Sciatic nerve (tissue), 2 donors: ENCODE measurements at regions not wholly inside any gene's neighbourhood (a gene's known extent, or its start where the extent isn't known, plus 50 kb on each side); places are given as distances from the start of the nearest gene placed in this dataset.
"Not testable (repeated sequence)": the region's sequence is repeated elsewhere in the genome, so short reads cannot be mapped to it uniquely, and the experiment has no call there.

Experiments used
- ATAC-seq: fragments of 200-7000 bp; cut with Tn5 transposase; one replicate; pipeline ENCODE4 v1.9.1; 2020; ENCODE audit warnings: mild to moderate bottlenecking, moderate library complexity
- DNase-seq: peaks from one replicate; pipeline ENCODE4 v3.0.0-alpha.2; 2020; ENCODE audit warnings: low spot score
- intact Hi-C: fragments of 100-400 bp; cut with DNase I; formaldehyde crosslinking; loops from one replicate; pipeline ENCODE4 v1.14.2; 2022
- donor health status: DM: no; HTN: no; CAD: no.
- donor health status: DM: no; HTN: no; CAD: no.

DNA sequence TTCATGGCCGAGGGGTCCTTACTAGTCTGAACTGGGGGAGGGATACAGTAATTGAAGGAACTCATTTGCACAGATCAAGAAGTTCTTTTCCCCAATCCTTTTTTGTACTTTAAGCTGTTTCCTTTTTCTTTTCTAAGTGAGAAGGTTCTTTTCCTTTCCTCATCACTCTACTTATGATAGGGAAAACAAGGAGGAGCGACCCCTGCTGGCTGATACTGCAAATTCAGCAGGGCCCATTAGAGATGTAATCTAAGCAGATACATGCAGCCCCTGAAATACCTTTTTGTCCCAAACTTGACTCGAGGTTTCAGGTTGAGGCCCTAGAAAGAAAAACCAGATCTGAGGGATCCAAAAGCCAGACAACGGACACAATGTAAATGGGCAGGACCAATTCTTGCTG is 305.5 kb downstream of the DNAJB9 start:
- no peak for ATAC-seq
- intact Hi-C loops = no loop called here
- DNase-seq = no peak

DNA sequence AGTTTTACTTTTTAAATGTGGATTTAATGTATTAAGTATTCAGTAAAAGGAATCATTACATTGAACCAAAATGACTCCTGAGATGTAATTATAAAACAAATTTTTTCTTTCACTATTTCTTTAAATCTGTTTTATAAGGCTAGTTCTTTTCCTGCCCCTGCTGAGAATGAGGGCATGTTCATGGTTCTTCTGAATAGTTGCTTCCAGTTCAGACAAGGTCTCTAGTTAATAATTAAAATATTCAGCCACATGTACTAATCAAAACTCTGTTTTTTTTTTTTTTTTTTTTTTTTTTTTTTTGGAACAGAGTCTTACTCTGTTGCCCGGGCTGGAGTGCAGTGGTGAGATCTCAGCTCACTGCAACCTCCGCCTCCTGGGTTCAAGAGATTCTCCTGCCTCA is 321.2 kb downstream of the DNAJB9 start:
- DNase-seq (no peak), ATAC-seq (no peak)
- intact Hi-C loops = no loop called here

DNA sequence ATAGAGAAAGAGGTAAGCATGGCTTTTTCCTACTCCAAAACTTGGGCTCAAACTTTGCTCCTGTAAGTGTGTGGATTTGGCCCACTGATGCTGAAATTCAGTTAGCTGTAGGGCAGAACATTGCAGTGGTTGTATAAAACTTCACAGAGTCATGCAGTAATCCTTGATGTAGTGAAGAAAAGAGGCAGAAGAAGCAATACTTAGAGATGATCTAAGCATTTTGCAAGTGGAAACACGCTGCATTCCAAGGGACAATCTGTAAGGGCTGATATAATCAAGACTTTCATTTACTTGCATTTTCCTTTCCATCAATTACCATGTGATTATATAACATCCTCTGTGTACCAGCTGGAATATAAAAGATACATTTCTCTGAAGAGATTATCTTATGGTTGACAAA is 338.8 kb downstream of the DNAJB9 start:
- DNase-seq (no peak), ATAC-seq (no peak)
- intact Hi-C loops = no loop called here

DNA sequence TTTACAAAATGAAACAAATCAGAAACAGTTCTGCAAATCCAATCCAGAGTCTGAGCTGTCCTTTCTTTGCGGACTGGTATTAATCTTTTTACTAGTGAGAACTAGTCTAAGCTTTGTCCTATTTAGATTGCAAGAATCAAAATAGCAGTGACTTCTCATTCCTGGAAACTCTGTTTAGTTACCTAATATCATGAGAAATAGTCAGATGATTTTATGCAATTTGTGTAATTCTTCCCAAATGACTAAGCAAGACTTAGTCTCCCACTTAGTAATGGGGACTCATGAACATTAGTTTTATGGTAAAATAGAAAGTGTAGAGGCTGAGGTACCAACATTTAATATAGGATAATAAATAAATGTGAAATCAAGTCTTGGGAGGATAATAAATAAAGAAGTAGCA is 341.3 kb downstream of the DNAJB9 start:
- DNase-seq (no peak), ATAC-seq (no peak)
- intact Hi-C loops = no loop called here

DNA sequence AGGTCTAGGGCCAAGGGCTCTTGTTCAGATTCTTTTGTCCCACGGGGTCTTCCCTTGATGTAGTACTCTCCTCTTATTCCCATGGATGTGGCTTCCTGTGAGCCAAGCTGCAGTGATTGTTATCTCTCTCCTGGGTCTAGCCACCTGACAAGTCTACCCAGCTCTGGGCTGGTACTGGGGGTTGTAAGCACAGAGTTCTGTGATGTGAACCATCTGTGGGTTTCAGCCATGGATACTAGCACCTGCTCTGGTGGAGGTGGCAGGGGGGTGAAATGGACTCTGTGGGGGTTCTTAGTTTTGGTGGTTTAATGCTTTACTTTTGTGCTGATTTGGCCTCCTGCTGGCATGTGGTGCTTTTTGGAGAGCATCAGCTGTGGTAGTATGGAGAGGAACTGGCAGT is 350.8 kb downstream of the DNAJB9 start:
- intact Hi-C loops = no loop called here
- ATAC-seq (no peak), DNase-seq (no peak)

DNA sequence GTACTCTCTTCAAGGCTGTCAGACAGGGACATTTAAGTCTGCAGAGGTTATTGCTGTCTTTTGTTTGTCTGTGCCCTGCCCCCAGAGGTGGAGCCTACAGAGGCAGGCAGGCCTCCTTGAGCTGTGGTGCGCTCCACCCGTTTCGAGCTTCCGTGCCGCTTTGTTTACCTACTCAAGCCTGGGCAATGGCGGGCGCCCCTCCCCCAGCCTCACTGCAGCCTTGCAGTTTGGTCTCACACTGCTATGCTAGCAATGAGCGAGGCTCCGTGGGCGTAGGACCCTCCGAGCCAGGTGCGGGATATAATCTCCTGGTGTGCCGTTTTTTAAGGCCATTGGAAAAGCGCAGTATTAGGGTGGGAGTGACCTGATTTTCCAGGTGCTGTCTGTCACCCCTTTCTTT is 373.4 kb downstream of the DNAJB9 start:
- DNase-seq, intact Hi-C loops, ATAC-seq: not testable (repeated sequence)

DNA sequence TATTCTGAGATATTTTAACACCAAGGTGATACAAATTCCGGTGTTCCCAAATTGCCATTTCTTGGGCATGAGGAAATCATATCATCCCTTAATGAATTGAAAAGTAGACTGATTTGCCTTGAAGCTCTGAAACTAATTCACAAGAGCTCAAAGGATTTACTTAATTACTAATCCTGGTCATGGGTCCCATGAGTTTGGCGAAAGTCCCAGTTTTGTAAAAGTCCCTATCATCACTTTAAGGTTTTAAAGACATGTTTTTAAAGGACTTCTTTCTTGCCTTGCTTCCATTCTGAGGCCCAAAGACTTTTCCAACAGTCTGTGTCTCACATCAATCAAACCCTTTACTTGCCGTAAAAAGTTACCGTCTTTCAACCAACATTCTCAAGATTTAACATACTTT is 377.9 kb downstream of the DNAJB9 start:
- DNase-seq = no peak
- ATAC-seq = no peak
- intact Hi-C loops = no loop called here

DNA sequence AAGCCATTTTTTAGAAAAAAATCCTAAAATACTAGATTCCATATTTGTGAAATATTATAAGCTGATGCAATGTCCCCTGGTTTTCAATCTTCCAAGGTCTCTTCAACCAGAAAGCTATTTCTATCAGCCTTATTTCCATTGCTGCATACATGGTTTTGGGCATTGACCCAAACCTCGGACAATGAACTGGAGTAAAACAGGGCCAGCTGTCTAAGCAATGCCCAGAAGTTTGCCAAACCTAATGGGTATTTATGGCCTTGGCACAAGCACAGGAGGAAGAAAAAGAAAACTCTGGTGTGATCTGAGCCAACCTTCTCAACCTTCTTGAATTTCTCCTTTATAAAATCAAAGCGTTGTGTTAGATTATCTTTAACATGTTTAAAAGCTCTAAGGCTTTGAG is 402.3 kb downstream of the DNAJB9 start:
- no peak for DNase-seq
- intact Hi-C loops = no loop called here
- ATAC-seq = no peak

DNA sequence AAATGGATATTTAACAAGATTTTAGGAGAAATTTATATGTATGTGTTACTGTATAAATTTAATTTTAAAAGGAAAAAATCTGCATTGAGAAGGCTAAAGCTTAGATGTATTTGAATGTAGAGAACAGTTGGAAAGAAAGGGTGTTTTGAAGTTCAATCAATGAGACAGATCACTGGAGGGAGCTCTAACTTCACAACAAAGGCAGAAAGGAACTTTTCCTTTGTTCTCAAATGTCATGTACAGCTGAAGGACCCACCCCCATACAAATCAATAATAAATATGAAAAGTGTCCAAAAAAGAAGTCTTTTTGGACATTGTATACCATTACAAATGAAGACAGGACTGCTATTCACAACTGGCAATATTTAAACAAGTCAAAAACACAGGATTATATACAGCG is 403.4 kb downstream of the DNAJB9 start:
- intact Hi-C loops = no loop called here
- DNase-seq (no peak), ATAC-seq (no peak)

DNA sequence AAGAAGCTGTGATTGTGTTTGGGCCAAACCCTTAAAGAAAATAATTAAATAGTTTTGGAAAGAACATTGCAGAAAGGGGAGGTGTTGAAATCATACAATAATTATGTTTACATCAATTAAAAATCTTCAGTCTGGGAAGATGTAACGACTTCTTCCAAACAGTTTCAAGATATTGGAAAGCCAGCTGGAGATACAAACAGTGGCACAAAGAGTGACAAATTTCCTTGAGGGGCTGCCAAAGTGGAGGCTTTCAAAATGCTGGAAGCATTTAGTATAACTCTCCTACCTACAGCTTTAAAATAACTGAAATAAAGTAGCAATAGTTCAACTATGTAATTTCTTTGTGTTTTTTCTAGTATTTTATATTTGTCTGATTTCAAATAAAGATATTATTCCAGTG is 405.0 kb downstream of the DNAJB9 start:
- ATAC-seq = no peak
- no peak for DNase-seq
- intact Hi-C loops = no loop called here

DNA sequence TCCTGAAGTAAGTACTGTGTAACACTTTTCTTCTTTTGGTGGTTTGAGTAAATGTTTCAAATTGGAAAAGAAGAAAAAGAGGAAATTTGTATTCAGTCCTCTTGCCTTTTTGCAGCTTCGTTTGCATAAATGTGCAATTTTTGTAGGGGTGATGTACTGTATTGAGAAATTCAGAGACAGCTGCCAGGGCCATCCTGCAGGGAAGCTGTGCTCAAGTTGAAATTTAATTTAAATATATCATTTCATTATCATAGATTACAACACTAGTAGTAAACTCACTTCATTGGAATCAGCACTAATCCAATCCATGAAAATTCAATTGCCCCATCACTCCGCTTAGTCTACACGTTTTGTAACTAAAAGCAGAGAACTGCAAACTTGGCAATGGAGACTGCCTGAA is 415.4 kb downstream of the DNAJB9 start:
- intact Hi-C loops = no loop called here
- ATAC-seq (no peak), DNase-seq (no peak)

DNA sequence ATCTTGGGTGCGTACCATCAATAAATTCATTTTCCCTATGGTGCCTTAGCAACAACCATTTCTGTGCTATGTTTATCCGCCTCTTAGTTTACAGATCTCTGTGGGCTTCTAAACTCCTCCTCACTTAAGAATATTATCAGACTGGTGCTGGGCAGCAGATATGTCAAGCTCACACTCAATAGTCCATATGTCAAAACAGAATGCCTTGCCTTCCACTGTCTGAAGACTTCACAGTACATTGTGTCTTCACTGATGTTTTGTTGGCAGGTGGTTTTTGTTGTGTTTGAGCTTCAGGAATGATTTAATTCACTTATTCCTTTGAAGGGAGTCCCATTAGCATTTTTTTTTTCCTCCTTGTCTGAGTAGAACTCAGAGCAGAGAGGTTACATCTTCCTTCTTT is 419.6 kb downstream of the DNAJB9 start:
- ATAC-seq (no peak), DNase-seq (no peak)
- intact Hi-C loops = no loop called here

DNA sequence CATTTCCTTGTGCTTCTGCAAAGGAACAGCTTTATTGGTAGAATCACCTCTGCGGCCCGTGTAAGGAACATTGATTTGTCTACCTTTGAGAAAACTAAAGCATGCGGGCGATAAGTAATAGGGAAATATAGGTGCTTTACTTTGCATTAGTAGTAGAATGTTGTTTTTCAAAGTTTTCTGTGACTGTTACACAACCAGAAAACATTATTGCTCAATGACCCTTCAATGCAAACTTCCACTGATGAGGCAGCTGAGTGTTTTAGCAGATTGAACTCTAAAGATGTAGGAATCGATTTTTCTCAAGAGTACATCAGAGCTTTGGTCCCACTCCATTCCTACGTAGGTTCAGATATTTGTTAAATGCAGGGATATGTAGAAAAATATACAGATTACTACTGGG is 427.8 kb downstream of the DNAJB9 start:
- ATAC-seq (no peak), DNase-seq (no peak)
- intact Hi-C loops = no loop called here

DNA sequence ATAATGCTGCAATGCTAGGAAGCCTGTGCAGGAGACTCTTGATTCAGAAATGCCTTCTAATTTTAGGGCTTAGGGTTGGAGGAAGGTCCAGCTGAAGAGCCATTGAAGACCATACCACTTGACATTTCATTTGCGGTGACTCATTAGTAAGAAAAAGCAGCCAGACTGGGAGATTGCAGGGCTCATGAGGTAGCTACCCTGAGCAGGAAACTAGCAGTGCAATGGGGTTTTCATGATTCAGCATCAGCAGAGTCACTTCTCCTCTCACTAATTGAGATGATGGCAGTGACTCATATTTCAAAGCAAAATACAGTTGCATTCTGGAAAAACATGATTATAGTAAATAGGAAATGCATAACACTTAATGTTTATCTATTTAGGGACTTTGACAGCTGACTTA is 434.1 kb downstream of the DNAJB9 start:
- no peak for DNase-seq
- intact Hi-C loops = no loop called here
- no peak for ATAC-seq

DNA sequence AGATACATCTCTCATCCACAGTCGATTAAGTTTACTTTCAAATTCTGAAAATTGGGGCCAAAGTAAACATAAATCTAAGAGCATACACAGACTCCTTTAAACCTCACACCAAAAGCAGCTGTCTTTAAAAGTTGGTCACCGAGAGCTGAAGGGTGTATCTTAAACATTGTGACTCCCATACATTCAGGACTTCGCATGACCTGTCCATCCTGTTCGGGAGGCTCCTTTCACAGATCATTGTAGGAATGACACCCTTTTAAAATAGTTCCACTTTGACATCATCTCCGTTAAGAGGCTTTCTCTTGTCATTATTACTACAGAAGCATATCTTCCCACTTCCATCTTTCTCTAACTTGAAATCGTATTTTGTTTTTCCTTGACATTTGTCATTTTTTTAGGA is 440.0 kb downstream of the DNAJB9 start:
- DNase-seq (no peak), ATAC-seq (no peak)
- intact Hi-C loops = no loop called here

DNA sequence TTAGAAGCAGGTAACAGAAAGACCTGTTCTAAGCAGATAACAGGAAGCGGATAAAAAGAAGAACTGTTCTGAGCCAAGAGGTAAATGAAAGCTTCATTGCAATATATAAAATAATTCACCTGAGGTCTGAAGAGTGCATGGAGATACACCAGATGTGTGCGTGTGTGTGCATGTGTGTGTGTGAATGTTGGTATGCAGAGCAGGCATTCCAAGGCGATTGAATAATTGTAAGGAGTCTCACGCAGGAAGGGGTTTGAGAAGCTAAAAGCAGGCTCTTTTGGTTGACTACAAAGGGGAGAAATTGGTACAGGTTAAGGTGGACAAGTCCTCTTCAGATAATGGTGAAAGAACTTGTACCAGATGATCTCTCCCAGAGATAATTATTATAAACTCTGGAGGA is 450.6 kb downstream of the DNAJB9 start:
- intact Hi-C loops = no loop called here
- DNase-seq (no peak), ATAC-seq (no peak)

DNA sequence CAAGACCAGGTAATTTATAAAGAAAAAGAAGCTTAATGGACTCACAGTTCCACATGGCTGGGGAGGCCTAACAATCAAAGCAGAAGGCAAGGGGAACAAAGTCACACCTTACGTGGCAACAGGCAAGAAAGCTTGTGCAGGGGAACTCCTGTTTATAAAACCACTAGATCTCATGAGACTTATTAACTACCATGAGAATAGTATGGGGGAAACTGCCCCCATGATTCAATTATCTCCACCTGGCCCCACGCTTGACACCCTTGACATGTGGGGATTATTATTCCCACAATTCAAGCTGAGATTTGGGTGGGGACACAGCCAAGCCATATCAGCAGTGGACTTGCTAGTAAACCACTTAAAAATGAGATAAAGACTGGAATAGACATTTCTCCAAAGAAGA is 451.7 kb downstream of the DNAJB9 start:
- DNase-seq = no peak
- no peak for ATAC-seq
- intact Hi-C loops = no loop called here

DNA sequence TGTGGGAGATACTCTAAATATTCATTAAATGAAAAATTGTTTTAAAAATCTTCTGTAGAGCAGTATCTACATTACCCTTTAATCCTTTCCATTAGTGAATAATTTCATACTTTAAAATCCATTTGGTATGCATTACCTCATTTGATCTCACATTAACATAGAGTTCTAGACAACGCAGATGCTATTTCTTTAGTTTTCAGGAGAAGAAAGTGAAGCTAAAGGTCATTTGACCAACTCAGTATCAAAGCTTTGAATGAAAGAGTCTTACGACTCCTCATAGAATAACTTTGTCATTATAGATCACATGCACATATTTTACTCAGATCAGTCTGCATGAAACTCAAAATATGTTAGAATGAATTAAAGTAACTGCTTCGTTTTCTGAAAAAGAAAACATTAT is 460.2 kb downstream of the DNAJB9 start:
- intact Hi-C loops = no loop called here
- no peak for ATAC-seq

DNA sequence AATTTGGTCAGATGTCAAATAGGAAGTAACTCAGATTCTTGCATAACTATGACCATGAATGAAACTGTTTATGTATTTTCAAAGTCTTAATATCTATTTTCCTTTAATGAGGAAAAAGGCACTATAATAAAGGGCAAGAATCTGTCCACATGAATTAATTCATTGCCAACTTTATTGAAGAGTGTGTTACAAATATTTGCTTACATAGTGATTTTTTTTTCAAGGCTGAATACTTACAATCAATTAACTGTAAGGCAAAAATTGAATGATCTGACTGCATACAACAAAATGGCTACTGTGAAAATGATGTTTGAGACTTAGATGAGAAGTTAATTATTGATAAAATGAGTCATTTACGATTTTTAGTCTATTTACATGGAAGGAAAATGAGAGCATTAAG is 475.0 kb downstream of the DNAJB9 start:
- intact Hi-C loops = no loop called here
- ATAC-seq (no peak), DNase-seq (no peak)

More for the DNA sequence above, 460.2 kb downstream of the DNAJB9 start:
- no peak for DNase-seq

DNA sequence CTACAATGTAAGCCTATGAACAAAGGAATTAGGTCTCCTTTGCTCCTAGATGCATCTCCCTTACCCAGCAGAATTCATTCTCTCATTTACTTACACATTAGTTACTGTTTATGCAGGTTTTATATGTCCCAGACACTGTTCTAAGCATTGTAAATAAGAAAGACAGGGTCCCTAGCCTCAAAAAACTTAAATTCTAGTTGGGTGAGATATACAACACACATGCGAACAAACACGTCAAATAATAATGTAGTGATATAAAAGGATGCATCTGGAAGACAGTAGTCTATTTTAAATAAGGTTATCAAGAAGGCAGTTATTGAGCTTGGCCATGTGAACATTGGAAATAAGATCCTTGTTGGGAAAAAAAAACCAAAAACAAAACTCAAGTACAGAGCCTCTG is 479.7 kb downstream of the DNAJB9 start:
- intact Hi-C loops = loop anchor here (1.0 kb wide), 1 partner anchor 40 kb away; no protein-coding TSS in a partner anchor
- ATAC-seq (no peak), DNase-seq (no peak)

DNA sequence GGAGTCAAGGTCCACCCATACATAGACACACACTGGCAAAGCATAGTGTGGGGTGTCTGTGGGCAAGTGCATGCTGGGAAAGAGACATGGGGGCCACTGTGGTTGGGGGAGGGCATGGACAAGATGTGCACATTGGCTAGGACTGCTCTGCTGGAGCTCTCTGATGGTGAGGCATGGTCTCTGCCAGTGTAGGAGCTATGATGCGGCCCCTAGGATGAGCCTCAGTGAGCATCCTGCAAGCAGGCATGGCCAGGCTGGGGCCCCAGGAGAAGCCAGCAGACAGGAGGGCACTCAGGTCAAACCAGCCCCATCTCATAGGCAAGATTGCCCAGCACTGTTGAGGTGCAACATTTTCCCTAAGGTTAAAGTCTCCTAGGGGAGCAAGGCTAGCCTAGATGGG is 489.4 kb downstream of the DNAJB9 start:
- intact Hi-C loops = no loop called here
- ATAC-seq = no peak
- no peak for DNase-seq

DNA sequence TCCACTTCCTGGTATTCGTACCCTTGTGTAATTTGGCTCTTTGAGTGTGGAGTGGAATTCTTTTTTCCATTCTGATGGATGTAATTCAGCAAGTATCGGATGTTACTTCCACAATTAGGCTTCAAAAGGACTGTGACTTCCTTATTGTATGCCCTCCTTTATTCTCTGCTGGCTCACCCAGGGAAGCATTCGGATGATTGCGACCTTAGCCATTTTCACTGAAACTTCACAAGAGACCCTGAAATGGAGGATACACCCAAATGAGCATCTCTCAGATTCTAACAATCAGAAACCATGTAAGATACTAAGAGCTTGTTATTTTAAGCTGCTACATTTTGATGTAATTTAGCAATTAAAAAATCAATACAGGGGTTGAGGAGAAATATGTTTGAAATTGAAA is 493.1 kb downstream of the DNAJB9 start:
- ATAC-seq (no peak), DNase-seq (no peak)
- intact Hi-C loops = no loop called here
